Left cardiac atrium (tissue), 4 donors: ENCODE measurements at regions not wholly inside any gene's neighbourhood (a gene's known extent, or its start where the extent isn't known, plus 50 kb on each side); places are given as distances from the start of the nearest gene placed in this dataset.
"Not testable (repeated sequence)": the region's sequence is repeated elsewhere in the genome, so short reads cannot be mapped to it uniquely, and the experiment has no call there.

Experiments
- ATAC-seq, 2 donors: fragments of 200-7000 bp; cut with Tn5 transposase; one replicate each; pipeline ENCODE4 v1.9.1; 2020; ENCODE audit warnings: mild to moderate bottlenecking in 2 of 2, moderate library complexity in 2 of 2
- DNase-seq: peaks from one replicate; pipeline ENCODE4 v3.0.0-alpha.2; 2020
- intact Hi-C, 2 donors: fragments of 100-400 bp; cut with DNase I; formaldehyde crosslinking; loops; one replicate each; pipeline versions ENCODE4 v1.14.1 to v1.15.1; 2022 to 2023
- donor health status: DM: no; HTN: yes; CAD: no.
- donor health status: DM: no; HTN: yes; CAD: no; lungs with severe emphysema.
- donor health status: DM: yes; HTN: yes; CAD: no.
- donor health status: Dilated cardiomyopathy.

DNA sequence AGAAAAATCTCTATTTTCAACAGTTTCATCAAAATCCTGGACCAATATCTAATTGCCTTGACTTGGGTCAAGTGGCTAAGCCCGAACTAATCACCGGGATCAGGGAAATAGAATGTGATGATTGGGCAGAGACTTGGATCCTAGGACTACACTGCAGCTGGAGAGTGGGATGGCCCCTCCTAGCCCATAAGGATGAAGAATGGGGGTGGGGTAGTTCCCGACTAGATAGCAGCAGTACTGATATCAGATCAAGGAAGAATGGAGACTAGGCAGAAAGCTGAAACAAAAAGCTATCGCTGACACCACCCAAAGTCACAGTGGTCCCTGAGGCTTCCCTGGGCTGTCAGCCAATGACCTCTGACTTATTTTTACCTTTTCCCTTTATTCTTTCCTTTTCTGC lies 160.4 kb upstream of the PHYHIPL start:
- ATAC-seq (no peak), DNase-seq (no peak)
- intact Hi-C loops: no loop called here

DNA sequence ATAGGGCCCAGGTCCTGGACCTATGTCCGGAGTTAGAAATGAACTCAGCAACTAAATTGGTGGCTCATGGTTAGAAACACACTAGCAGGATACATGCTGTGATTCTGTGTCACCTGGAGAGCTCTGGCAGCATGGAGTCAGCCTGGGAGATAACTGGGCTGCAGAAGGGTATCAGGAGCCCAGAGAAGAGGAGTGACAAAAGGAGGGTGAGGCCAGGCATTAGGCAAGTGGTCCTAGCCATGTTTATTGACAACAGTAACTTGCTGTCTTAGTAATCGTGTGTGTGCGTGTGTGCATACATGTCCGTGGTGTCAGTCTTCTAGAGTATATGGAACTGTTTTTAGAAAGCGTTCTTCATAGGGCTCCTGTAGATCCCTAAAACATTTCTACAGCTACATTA lies 157.5 kb upstream of the PHYHIPL start:
- DNase-seq (no peak), ATAC-seq (no peak)
- intact Hi-C loops: no loop called here

DNA sequence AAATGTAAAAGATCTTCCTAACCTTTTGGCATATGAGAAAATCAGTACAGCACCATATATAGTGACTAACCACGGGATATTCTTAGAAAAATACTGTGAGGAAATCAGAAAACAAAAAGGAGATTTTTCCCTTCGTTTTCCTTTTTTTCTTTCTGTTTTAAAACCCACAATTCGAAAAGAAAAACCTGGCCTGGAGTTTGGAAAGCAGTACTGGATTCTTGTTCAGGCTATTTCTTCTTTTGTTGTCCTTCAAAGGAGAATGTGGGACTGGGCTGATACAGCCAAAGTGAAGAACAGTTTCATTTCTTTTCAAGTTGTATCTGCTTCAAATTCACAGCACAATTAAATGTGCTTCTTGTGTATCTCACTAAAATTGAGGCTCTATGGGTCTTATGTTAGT lies 156.8 kb upstream of the PHYHIPL start:
- no peak for DNase-seq
- ATAC-seq: no peak
- intact Hi-C loops: no loop called here

DNA sequence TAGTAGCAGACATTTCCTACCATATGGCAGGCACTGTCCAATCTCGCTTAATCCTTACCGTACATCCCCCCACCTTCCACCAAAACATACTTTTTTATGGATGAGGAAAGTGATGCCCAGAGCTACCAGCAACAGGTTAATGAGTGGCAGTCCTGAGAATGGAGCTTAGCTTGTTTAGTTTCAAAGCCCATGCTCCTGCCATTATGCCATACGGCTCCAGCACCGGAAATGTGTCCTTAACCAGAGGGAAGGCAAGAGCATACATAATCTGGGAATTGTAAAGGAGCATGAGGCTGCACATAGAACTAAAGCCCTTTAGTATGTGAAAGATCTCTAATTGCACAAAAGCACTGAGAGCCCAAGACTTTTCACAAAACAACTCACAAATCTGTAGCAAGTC lies 155.9 kb upstream of the PHYHIPL start:
- no peak for DNase-seq
- intact Hi-C loops: no loop called here
- no peak for ATAC-seq

DNA sequence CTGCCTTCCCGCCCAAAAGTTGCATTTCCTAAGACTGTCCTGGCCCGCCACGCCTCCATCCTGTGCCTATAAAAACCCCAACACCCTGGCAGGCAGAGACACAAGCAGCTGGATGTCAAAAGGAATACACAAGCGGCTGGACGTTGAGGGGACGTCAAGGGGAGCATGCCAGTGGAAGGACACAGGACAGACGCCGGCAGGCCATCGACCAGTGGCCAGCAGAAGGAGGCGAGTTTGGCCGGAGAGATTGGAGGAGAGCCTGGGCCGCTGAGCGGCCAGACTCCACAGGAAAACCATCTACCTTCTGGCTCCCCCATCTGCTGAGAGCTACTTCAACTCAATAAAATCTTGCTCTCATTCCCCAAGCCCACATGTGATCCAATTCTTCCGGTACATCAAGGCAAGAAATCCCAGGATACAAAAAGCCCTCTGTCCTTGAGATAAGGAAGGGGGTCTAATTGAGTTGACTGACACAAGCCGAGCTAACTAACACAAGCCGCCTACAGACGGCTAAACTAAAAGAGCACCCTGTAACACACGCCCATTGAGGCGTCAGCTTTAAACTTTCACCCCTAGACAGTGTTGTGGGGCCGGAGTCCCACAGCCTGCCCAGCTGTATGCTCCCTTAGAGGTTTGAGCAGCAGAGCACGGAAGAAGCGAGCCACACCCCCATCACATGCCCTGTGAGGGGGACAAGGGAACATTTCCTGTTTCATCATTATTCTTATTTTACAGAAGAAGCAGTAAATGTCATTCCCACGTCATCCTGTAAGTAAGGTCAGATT lies 150.3 kb upstream of the PHYHIPL start:
- intact Hi-C loops: no loop called here
- no peak for ATAC-seq
- DNase-seq: no peak

DNA sequence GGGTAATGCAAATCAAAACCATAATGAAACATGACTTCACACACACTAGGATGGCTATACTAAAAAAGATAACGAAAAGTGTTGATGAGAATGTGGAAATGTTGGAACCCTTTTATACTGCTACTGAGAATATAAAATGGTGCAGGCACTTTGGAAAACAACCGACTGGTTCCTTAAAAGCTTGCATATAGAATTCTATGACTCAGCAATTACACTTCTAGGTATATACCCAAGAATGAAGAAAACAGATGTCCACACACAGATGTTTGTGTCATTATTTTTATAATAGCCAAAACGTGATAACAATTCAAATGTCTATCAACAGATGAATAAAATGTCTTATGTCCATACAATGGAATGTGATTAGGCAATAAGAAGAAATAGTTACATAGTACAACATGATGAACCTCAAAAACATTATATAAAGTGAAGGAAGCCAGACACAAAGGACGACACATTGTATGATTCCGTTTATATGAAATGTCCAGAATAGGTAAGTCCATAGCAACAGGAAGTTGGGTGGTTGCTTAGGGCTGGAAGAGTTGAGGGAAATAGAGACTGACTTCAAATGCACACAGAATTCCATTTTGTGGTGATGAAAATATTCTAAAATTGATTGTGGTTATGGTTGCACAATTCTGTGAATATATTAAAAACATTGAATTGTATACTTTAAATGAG lies 148.3 kb upstream of the PHYHIPL start:
- DNase-seq: no peak
- intact Hi-C loops: no loop called here
- ATAC-seq: no peak

DNA sequence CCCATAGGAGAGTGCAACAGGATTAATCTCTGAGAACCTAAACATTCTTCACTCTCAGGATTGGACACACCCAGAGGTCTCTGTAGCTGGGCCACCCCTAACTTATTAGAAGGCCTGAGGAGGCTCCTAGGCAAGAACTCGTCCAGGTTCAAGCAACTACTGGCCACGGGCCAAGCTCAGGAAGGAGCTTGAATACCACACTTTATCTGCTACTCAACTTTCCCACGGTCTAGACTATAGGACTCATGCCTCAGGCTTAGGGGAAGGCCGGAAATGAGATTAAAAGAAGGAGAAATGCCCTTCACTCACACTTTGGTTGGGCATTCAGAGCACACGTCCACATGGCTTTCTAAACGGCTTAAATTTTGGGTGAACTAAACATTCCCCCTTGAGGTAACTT lies 142.8 kb upstream of the PHYHIPL start:
- ATAC-seq: no peak
- DNase-seq: peak; percentile 19
- intact Hi-C loops: no loop called here

DNA sequence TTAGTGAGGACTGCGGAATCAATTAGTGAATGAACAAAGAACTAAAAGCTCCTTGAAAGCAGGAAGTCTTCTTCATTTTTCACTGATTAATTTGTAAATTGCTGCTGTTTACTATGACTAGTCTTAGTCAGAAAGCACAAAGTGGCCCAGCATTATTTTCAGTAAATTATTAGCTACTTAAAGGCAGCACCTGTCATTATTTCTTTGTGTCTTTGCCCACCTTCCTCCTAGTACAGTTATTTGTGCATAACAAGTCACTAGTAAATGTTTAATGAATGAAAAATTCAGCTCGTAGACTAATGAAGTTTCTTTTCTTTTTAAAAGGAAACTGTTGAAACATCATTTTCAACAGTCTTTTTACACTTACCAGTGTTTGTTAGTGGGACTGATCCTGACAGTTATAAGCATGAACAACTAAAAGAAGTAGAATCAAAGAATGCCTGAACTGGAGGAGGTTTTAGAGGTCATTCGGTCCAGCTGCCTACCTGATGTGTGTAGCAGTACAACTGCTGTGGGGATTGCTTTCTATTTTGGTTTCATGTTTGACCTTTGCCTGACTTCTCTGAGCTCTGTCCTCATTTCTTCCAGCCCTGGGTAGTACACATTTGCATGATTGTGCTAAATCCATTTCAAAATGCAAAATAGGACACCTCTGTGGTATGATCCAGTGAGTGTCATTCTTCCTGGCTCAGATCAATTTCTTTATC lies 140.0 kb upstream of the PHYHIPL start:
- intact Hi-C loops: no loop called here
- DNase-seq: no peak
- ATAC-seq: peak in 1 of 2 donors; percentile 55

DNA sequence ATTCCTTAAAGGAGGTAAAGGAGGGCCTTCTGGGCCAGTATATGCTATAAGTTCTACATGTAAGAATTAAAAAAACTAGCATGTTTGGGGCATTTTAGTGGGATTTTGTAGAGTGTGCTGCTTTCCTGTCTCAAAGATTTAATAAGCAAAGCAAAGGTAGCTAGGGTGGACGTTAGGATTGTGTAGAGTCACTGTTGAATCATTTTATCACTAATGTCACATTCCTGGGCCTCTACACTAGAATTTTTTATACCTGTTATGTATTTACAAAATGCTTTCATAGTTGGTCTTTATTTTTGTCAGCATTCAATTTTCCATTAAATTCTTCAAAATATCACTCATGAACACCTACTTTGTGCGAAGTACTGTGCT lies 139.4 kb upstream of the PHYHIPL start:
- DNase-seq: no peak
- ATAC-seq: no peak
- intact Hi-C loops: no loop called here

DNA sequence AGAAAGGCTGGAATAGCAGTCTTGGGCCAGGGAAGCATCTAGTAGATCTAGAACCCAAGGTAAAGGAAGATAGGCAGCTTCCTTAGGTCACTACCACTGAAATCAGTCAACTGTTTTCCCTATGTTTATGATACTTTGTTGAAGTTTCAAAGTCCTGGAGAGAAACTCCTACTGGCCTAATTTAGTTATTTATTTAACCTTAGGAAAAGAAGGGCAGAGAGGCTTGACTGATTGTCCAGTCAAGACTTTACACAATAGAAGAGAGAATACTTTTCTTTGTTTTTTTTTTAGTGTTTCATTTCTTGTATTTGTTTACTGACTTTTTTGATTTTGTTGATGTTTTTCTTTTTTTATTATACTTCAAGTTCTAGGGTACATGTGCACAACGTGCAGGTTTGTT lies 138.9 kb upstream of the PHYHIPL start:
- no peak for ATAC-seq
- no peak for DNase-seq
- intact Hi-C loops: no loop called here

DNA sequence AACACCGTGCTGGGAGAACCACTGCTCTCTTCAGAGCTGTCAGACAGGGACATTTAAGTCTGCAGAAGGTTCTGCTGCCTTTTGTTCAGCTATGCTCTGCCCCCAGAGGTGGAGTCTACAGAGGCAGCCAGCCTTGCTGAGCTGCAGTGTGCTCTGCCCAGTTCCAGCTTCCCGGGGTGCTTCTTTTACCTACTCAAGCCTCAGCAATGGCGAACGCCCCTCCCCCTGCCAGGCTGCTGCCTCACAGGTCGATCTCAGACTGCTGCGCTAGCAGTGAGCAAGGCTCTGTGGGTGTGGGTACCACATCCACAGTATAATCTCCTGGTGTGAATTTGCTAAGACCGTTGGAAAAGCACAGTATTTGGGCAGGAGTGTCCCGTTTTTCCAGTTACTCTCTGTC lies 133.1 kb upstream of the PHYHIPL start:
- intact Hi-C loops: not testable (repeated sequence)

DNA sequence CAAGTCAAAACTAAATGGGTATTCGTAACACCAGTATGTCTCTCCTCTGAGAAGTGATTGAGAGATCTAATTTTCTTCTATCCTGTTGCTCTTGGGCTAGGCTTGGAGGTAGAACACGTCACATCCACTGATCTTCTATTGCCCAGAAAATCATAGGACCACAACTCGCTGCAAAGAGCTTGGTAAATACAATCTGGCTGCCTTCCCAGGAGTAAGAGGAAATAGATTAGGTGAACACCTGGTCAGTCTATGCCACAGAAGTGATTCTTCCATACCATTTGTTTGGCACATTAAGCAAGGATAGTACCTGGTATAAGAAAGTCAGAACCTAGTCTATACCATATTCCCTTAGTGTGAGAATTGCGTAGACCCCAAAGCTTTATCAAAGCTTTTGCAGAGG lies 129.3 kb upstream of the PHYHIPL start:
- ATAC-seq (no peak), DNase-seq (no peak)
- intact Hi-C loops: no loop called here

More for the DNA sequence above, 133.1 kb upstream of the PHYHIPL start:
- DNase-seq, ATAC-seq: not testable (repeated sequence)

DNA sequence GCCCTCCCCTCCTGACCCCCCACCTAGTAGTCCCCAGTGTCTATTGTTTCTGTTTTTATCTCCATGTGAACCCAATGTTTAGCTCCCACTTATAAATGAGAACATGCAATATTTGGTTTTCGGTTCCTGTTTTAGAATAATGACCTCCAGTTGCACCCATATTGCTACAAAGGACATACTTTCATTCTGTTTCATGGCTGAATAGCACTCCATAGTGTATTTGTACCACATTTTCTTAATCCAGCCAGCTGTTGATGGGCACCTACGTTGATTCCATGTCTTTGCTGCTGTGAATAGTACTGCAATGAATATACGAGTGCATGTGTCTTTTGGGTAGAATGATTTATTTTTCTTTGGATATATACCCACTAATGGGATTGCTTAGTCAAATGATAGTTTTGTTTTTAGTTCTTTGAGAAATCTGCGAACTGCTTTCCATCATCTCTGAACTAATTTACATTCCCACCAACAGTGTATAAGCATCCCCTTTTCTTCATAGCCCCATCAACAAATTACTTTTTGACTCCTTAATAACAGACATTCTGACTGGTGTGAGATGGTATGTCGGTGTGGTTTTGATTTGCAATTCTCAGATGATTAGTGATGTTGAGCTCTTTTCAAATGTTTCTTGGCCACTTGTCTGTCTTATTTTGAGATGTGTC lies 128.4 kb upstream of the PHYHIPL start:
- intact Hi-C loops: no loop called here
- DNase-seq (no peak), ATAC-seq (no peak)

DNA sequence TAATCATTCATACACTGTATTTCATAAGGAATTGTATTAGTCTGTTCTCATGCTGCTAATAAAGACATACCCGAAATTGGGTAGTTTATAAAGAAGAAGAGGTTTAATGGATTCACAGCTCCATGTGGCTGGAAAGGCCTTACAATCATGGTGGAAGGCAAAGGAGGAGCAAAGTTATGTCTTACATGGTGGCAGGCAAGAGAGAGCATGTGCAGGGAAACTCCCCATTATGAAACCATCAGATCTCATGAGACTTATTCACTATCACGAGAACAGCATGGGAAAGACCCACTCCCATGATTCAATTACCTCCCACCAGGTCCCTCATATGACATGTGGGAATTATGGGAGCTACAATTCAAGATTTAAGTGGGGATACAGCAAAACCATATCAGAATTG lies 122.9 kb upstream of the PHYHIPL start:
- DNase-seq, ATAC-seq, intact Hi-C loops: not testable (repeated sequence)

DNA sequence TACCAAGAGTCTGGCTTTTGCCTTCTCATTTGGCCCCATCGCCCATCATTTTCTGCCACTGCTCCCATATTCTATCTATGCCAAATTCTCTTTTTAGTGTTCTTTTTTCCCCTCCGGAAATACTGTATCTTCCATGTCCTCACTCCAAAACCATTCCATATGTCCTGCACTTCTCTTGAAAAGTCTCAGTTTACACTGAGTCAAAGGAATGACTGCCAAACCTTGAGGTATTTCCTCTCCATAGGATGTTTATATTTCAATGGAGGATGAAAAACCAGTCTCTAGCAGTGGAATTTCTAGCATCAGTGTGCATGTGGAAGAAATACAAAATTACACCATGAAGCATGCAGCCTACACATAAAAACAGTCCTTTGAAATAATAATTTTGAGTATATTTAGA lies 121.4 kb upstream of the PHYHIPL start:
- intact Hi-C loops: no loop called here
- DNase-seq (no peak), ATAC-seq (no peak)

DNA sequence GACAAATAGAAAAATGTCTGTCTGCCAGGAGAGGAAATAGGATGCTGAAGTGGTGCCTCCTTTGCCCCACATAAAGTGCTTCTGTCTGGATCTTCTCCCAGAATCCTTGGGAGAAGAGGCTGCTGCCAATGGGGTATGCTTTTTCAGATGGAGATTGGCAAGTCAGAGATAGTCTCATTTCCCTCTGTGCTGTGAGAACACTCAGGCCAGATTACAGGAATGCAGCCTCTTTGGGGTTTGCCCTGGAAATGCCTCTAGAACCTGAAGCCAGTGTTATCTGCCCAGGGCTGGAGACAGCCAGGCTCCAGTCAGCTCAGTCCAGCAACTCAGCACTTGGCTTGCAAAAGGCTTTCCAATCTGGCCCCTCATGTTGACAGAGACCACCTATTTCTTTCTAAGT lies 119.1 kb upstream of the PHYHIPL start:
- intact Hi-C loops: no loop called here
- DNase-seq (peak; percentile 20), ATAC-seq (peak; percentile 37 to 71)

DNA sequence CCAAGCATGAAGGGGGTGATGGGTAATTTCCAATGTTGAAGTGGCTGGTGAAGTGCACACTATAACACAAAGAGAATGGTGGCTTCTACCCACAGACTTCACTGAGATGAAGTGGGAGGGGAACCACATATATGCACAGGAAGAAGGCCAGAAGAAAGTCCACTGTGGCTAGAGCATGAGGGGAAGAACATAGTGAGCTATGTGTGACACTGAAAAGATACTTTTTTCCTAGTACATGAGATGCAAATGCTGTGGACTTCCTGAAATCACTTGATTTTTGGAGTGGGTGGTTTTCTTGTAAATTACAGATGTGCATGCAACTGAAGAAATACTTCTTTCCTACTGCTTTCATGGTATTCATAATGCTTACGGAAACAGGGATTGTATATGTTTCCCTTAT lies 115.6 kb upstream of the PHYHIPL start:
- DNase-seq (no peak), ATAC-seq (no peak)
- intact Hi-C loops: no loop called here

DNA sequence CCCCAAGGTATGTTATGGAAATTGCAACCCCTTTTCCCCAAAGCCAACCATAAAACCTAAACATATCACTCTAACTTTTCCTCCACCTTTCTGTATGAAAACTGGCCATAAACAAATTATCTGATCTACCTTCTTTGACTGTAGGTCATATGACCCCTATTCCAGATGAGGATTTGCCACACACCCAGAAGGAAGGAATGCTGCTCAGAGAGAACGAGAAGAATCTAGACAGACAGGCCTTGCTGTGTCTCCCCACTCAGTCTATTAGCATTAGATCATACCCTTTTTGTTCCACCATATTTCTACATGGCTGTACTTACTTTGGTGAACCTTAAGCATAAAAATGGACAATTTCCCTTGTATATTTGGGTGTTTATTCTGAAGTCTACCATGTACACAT lies 113.0 kb upstream of the PHYHIPL start:
- no peak for DNase-seq
- intact Hi-C loops: no loop called here
- ATAC-seq: no peak

DNA sequence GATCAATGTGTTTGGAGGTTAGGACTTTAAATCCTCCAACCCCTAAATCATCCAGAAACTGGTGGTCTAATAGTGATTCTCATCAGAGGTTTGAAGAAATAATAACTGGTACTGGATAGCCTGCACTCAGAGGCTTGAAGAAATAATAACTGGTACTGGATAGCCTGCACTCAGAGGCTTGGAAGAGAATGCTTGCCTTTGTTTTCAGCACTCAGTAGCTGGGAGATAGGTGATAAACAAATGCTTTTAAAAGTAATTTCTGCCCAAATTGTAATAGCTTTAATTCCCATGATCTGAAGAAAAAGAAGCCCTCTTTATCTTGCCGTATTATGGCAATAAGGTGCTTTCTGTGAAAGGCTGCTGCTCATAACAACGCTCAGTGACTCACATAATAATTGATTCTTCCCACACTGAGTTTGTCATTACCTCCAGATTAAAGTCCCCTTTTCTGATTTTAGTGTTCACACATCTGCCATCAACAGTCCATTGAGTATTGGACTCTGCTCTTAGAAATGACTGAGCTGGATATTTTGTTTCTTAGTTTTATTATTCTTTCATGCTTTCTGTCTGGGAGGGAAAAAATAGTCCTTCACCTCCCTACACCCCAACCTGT lies 112.3 kb upstream of the PHYHIPL start:
- DNase-seq (no peak), ATAC-seq (no peak)
- intact Hi-C loops: no loop called here
